ENCODE measurements at regions not wholly inside any gene's neighbourhood (a gene's known extent, or its start where the extent isn't known, plus 50 kb on each side); places are given as distances from the start of the nearest gene placed in this dataset.

DNA sequence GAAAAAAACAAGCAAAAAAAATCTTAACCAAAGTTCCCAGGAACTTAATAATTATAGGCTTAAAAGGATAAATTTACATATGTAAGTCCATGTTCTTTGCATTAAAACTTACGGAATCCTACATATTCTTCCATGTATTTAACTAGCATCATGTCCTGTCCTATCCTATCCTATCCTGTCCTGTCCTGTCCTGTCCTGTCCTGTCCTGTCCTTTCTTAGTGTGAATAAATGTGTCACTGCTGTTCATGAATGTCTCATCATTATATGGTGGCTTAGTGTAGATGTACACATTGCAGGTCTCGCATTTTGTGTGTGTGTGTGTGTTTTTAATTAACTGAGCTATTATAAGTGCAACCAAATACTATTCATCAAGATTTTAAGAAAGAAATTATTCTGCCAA lies 90.0 kb downstream of the TMEM167A start:
- ChIA-PET POLR2A (no interaction called here), CTCF (ENCODE audit: low intra/inter-chr PET ratio) (no interaction called here)
- FAIRE-seq = no peak
- no TSS peak for BruUV-seq (replicated peaks)
- no peak overlapping the region for H3K4me3 ChIP-seq
- H3K36me3 ChIP-seq (ENCODE audit: control insufficient read depth, insufficient read depth, low read length) = no peaks in the 10 kb centered on the region
- in situ Hi-C loops (cut with MboI) = no loop called here
- H3K27ac ChIP-seq (ENCODE audit: extremely low read depth, low read depth, low read length) = no peak overlapping the region
- no peaks in the 10 kb centered on the region for H3K79me2 ChIP-seq (ENCODE audit: control insufficient read depth, insufficient read depth, low read length)
- H4K20me1 ChIP-seq (replicated peaks; ENCODE audit: control insufficient read depth, insufficient read depth, low read length) = no peaks in the 10 kb centered on the region
- TF ChIP-seq MCM7 (IDR thresholded peaks at IDR 0.05) = no peak
- TF ChIP-seq, protein P1, sequence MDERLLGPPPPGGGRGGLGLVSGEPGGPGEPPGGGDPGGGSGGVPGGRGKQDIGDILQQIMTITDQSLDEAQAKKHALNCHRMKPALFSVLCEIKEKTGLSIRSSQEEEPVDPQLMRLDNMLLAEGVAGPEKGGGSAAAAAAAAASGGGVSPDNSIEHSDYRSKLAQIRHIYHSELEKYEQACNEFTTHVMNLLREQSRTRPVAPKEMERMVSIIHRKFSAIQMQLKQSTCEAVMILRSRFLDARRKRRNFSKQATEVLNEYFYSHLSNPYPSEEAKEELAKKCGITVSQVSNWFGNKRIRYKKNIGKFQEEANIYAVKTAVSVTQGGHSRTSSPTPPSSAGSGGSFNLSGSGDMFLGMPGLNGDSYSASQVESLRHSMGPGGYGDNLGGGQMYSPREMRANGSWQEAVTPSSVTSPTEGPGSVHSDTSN (CRISPR knock-in tag; IDR thresholded peaks at IDR 0.05; ENCODE audit: low read depth) = no peak
- TF ChIP-seq, protein P1 (tag; conservative IDR thresholded peaks at IDR 0.05; ENCODE audit: low read depth) = no peak
- TF ChIP-seq ZNF778 (CRISPR knock-in tag; IDR thresholded peaks at IDR 0.05) = no peak
- TF ChIP-seq MYBL2 (IDR thresholded peaks at IDR 0.05; ENCODE audit: low read depth) = no peak
- no peak for TF ChIP-seq MYBL2 (CRISPR knock-in tag; IDR thresholded peaks at IDR 0.05; ENCODE audit: borderline replicate concordance)
- TF ChIP-seq PHB2 (IDR thresholded peaks at IDR 0.05; ENCODE audit: low read depth) = no peak
- WGBS (ENCODE audit: insufficient coverage, low coverage, missing lambda C conversion rate) = 0% methylated on average over 2 of the region's 2 CpGs
- intact Hi-C loops (cut with micrococcal nuclease) = no loop called here
- H3K4me2 ChIP-seq (ENCODE audit: insufficient read depth, low read length) = no peak overlapping the region
- H3K4me1 ChIP-seq (replicated peaks in 1 of 2; ENCODE audit: control insufficient read depth in 2 of 2, insufficient read depth in 2 of 2, low read length in 2 of 2) = no peaks in the 10 kb centered on the region
- DNase-seq (ENCODE audit: extremely low read depth in 1 of 4, low spot score in 3 of 4) = no peak
- H3K9me1 ChIP-seq (ENCODE audit: control insufficient read depth, insufficient read depth, low read length) = no peaks in the 10 kb centered on the region
- no peaks in the 10 kb centered on the region for H3K9me3 ChIP-seq (replicated peaks; ENCODE audit: control insufficient read depth, insufficient read depth, low read depth, low read length)
- no peak overlapping the region for H3K9ac ChIP-seq (ENCODE audit: insufficient read depth in 1 of 2, low read depth in 2 of 2, low read length in 2 of 2)
- H3K27me3 ChIP-seq (ENCODE audit: control insufficient read depth in 2 of 2, insufficient read depth in 2 of 2, low read length in 2 of 2) = no peaks in the 10 kb centered on the region
- no peak for ATAC-seq
- no peak overlapping the region for H2AFZ ChIP-seq (ENCODE audit: low read depth, low read length)
